HL-60 (cell line): ENCODE measurements at regions not wholly inside any gene's neighbourhood (a gene's known extent, or its start where the extent isn't known, plus 50 kb on each side); places are given as distances from the start of the nearest gene placed in this dataset.

Source experiments
- DNase-seq, 2 experiments: peaks; one replicate each; pipeline ENCODE4 v3.0.0-alpha.2; 2010 to 2020; ENCODE audit warnings: low read depth in 1 of 2, low spot score in 1 of 2
- H3K27ac ChIP-seq: fragments of 250-450 bp; sonication (Bioruptor Pico); replicated peaks from 2 replicates; pipeline ENCODE4 v1.5.1; 2020; ENCODE audit warnings: mild to moderate bottlenecking, moderate library complexity
- H3K27me3 ChIP-seq: fragments of 250-450 bp; sonication (Bioruptor Pico); 2 replicates; pipeline ENCODE4 v1.5.1; 2021; ENCODE audit warnings: mild to moderate bottlenecking, moderate library complexity; ENCODE audit not compliant: insufficient read depth, poor library complexity, severe bottlenecking
- H3K4me3 ChIP-seq: replicated peaks from 2 replicates; pipeline ENCODE4 v1.5.1; 2011; ENCODE audit warnings: mild to moderate bottlenecking, control low read depth, low read length; ENCODE audit not compliant: insufficient read depth
- GABPA ChIP-seq: IDR thresholded peaks from 2 replicates; pipeline ENCODE4 v1.6.1; 2012; ENCODE audit warnings: low read depth
- POLR2AphosphoS5 ChIP-seq: IDR thresholded peaks from 2 replicates; pipeline ENCODE4 v1.6.1; 2012; ENCODE audit warnings: low read depth
- SPI1 ChIP-seq: IDR thresholded peaks from 2 replicates; pipeline ENCODE4 v1.6.1; 2012; ENCODE audit warnings: low read depth, mild to moderate bottlenecking, borderline replicate concordance
- TF ChIP-seq, protein P1 (sequence below): IDR thresholded peaks from one replicate; pipeline ENCODE4 v1.5.1; 2011; ENCODE audit warnings: low read length, control low read depth, inconsistent platforms; ENCODE audit not compliant: insufficient read depth
- TF ChIP-seq, protein P2 (sequence below): IDR thresholded peaks from 2 replicates; pipeline ENCODE4 v1.6.1; 2012; ENCODE audit warnings: low read depth; ENCODE audit not compliant: insufficient replicate concordance

DNA sequence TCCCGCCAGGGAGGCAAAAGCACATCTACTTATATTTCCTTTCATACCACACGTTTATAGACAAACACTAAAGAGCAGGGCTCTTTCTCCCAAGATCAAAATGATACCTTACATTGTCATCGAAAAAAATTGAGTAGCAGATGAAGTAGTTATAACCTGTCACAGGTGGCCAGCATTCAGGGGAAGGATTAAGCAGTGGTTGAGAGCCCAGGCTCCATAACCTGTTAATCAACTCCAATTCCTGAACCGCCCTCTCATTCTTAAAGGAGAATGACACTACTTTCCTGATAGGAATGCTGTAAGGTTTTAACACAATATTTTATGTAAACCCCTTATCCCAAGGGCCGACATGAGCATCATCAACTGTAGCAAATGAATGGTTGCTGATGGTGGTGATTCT, 268.9 kb upstream of the KCNIP4 start:
- TF ChIP-seq GABPA (no peak), SPI1 (no peak), POLR2AphosphoS5 (no peak)
- TF ChIP-seq, protein P1, sequence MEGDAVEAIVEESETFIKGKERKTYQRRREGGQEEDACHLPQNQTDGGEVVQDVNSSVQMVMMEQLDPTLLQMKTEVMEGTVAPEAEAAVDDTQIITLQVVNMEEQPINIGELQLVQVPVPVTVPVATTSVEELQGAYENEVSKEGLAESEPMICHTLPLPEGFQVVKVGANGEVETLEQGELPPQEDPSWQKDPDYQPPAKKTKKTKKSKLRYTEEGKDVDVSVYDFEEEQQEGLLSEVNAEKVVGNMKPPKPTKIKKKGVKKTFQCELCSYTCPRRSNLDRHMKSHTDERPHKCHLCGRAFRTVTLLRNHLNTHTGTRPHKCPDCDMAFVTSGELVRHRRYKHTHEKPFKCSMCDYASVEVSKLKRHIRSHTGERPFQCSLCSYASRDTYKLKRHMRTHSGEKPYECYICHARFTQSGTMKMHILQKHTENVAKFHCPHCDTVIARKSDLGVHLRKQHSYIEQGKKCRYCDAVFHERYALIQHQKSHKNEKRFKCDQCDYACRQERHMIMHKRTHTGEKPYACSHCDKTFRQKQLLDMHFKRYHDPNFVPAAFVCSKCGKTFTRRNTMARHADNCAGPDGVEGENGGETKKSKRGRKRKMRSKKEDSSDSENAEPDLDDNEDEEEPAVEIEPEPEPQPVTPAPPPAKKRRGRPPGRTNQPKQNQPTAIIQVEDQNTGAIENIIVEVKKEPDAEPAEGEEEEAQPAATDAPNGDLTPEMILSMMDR: no peak
- TF ChIP-seq, protein P2, sequence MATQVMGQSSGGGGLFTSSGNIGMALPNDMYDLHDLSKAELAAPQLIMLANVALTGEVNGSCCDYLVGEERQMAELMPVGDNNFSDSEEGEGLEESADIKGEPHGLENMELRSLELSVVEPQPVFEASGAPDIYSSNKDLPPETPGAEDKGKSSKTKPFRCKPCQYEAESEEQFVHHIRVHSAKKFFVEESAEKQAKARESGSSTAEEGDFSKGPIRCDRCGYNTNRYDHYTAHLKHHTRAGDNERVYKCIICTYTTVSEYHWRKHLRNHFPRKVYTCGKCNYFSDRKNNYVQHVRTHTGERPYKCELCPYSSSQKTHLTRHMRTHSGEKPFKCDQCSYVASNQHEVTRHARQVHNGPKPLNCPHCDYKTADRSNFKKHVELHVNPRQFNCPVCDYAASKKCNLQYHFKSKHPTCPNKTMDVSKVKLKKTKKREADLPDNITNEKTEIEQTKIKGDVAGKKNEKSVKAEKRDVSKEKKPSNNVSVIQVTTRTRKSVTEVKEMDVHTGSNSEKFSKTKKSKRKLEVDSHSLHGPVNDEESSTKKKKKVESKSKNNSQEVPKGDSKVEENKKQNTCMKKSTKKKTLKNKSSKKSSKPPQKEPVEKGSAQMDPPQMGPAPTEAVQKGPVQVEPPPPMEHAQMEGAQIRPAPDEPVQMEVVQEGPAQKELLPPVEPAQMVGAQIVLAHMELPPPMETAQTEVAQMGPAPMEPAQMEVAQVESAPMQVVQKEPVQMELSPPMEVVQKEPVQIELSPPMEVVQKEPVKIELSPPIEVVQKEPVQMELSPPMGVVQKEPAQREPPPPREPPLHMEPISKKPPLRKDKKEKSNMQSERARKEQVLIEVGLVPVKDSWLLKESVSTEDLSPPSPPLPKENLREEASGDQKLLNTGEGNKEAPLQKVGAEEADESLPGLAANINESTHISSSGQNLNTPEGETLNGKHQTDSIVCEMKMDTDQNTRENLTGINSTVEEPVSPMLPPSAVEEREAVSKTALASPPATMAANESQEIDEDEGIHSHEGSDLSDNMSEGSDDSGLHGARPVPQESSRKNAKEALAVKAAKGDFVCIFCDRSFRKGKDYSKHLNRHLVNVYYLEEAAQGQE: no peak
- peaks cover 1% of the 10 kb centered on the region for H3K27me3 ChIP-seq

DNA sequence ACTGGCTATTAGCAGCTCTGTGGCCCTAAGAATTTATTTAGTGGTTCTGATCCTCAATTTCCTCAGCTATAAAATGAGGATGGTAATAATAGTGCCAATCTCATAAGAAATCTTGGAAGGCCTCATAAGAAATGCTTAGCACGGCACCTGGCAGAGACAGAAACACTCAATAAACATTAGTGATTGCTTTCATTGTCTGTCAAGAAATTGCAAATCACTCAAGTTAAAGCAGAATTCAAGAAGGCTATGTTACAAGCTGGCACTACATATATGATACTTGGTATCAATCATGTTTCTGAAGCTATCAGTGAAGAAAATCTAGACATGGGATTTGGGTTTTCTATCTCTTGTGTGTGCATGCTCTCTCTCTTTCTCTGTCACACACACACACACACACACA, 267.7 kb upstream of the KCNIP4 start:
- Histone ChIP-seq H3K4me3 (no peak overlapping the region), H3K27me3 (peaks cover 3% of the 10 kb centered on the region), H3K27ac (no peak overlapping the region)
- no peak for TF ChIP-seq GABPA
- TF ChIP-seq, protein P1: no peak
- DNase-seq: no peak

More for the DNA sequence above, 268.9 kb upstream of the KCNIP4 start:
- no peak for DNase-seq
- H3K4me3 ChIP-seq: no peak overlapping the region
- H3K27ac ChIP-seq: no peak overlapping the region

DNA sequence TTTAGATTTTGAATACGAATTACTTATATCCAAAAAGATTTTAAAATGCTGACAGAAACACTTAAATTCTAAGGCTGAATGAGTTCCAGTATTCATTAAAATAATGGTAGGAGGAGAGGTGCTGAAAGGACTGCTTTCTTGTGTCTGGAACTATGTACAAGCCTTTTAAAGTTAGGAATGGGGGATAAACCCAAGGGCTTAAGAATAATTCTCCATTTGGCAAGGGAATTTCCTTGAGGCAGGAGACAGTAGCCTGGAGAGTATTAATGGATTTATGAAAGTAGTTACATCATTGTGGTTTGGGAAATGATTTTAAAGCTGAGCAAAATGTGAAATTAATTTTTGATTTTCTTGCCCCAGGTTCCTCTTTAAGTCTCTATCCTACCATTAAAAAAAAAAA, 266.5 kb upstream of the KCNIP4 start:
- DNase-seq: no peak
- TF ChIP-seq, protein P2: no peak
- TF ChIP-seq, protein P1: no peak
- TF ChIP-seq GABPA (no peak), SPI1 (no peak), POLR2AphosphoS5 (no peak)
- peaks cover 3% of the 10 kb centered on the region for H3K27me3 ChIP-seq
- no peak overlapping the region for H3K27ac ChIP-seq
- no peak overlapping the region for H3K4me3 ChIP-seq

DNA sequence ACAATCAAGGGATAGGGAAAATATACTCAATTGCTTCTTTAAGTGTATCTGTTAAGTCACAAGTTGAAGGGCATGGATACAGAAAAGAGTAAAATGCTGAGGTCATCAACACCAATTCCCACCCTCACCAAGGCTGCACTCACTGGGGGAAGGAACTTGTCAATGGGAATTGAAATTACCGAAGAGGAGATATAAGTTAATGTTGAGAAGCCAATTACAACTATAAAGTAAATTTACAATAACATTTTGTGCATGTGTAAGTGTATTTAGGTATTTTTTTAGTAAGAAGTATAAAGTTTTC, 255.1 kb upstream of the KCNIP4 start:
- no peak for DNase-seq
- Histone ChIP-seq H3K27ac (no peak overlapping the region), H3K4me3 (no peak overlapping the region), H3K27me3 (no peaks in the 10 kb centered on the region)
- no peak for TF ChIP-seq SPI1
- TF ChIP-seq GABPA: no peak
- TF ChIP-seq POLR2AphosphoS5: no peak
- TF ChIP-seq, protein P2: no peak
- TF ChIP-seq, protein P1: no peak
